SK-N-SH (cell line): ENCODE measurements at regions not wholly inside any gene's neighbourhood (a gene's known extent, or its start where the extent isn't known, plus 50 kb on each side); places are given as distances from the start of the nearest gene placed in this dataset.

Source experiments
- CTCF ChIA-PET: fragments of 300-600, 350-600 bp; formaldehyde crosslinking; extraction: SDS; loops from one replicate; lab custom pipeline; 2021; lab: Yijun Ruan, JAX
- POLR2A ChIA-PET: fragments of 350-600 bp; sonication (Branson Sonifier 250); formaldehyde crosslinking; extraction: SDS; loops from one replicate; lab custom pipeline; 2020; ENCODE audit warnings: antibody characterized with exemption, inconsistent platforms; lab: Yijun Ruan, JAX
- DNase-seq: peaks from one replicate; pipeline ENCODE4 v3.0.0; 2012
- H2AFZ ChIP-seq: fragments of 200-600 bp; sonication (generic); 2 replicates; pipeline ENCODE4 v1.8.1; 2016; ENCODE audit warnings: antibody characterized with exemption, mild to moderate bottlenecking, low read depth
- H3F3A ChIP-seq: fragments of 200-600 bp; sonication (generic); replicated peaks from 2 replicates; pipeline ENCODE3; 2016; ENCODE audit warnings: antibody characterized with exemption, mild to moderate bottlenecking; ENCODE audit not compliant: insufficient read depth
- H3K27ac ChIP-seq, 2 experiments: fragments of 200-500 bp in 1 of 2; fragments of 200-600 bp in 1 of 2; sonication (Bioruptor generic) in 1 of 2; sonication (generic), shearing (Covaris generic) in 1 of 2; 2 replicates each; pipeline versions ENCODE4 v1.5.1 to v1.6.1; 2014 to 2016; ENCODE audit warnings: low read depth in 2 of 2, inconsistent platforms in 1 of 2, low read length in 1 of 2, mild to moderate bottlenecking in 1 of 2, mixed read lengths in 1 of 2
- H3K27me3 ChIP-seq: fragments of 200-600 bp; sonication (generic), shearing (Covaris generic); 2 replicates; pipeline ENCODE4 v1.6.1; 2016; ENCODE audit warnings: mixed run types; ENCODE audit not compliant: insufficient read depth
- H3K36me3 ChIP-seq, 2 experiments: fragments of 200-500 bp in 1 of 2; fragments of 200-600 bp in 1 of 2; sonication (Bioruptor generic) in 1 of 2; sonication (generic) in 1 of 2; replicated peaks in 1 of 2; 2 replicates each; pipeline versions ENCODE3 to v1.5.1; 2014 to 2016; ENCODE audit warnings: low read length in 1 of 2, mild to moderate bottlenecking in 1 of 2; ENCODE audit not compliant: insufficient read depth in 2 of 2, control insufficient read depth in 1 of 2
- H3K4me1 ChIP-seq, 2 experiments: fragments of 200-500 bp in 1 of 2; fragments of 200-600 bp in 1 of 2; sonication (Bioruptor generic) in 1 of 2; sonication (generic), shearing (Covaris generic) in 1 of 2; 2 replicates each; pipeline versions ENCODE4 v1.5.1 to v1.6.1; 2014 to 2016; ENCODE audit warnings: low read depth in 1 of 2, low read length in 1 of 2, mixed run types in 1 of 2; ENCODE audit not compliant: insufficient read depth in 2 of 2, control insufficient read depth in 1 of 2
- H3K4me2 ChIP-seq: fragments of 200-600 bp; sonication (generic), shearing (Covaris generic); 2 replicates; pipeline ENCODE4 v1.6.1; 2017; ENCODE audit warnings: mixed run types
- H3K4me3 ChIP-seq, 2 experiments: fragments of 200-500 bp in 1 of 2; fragments of 200-600 bp in 1 of 2; sonication (Bioruptor generic) in 1 of 2; sonication (generic), shearing (Covaris generic) in 1 of 2; 2 replicates each; pipeline versions ENCODE4 v1.5.1 to v1.8.1; 2014 to 2016; ENCODE audit warnings: low read depth in 2 of 2, inconsistent platforms in 1 of 2, low read length in 1 of 2, mild to moderate bottlenecking in 1 of 2, mixed read lengths in 1 of 2, moderate library complexity in 1 of 2
- H3K79me2 ChIP-seq: fragments of 200-600 bp; sonication (generic); 2 replicates; pipeline ENCODE4 v1.8.1; 2017; ENCODE audit warnings: mild to moderate bottlenecking; ENCODE audit not compliant: insufficient read depth
- H3K9ac ChIP-seq: fragments of 200-600 bp; sonication (generic); 2 replicates; pipeline ENCODE4 v1.6.1; 2017; ENCODE audit warnings: mixed run types
- H3K9me2 ChIP-seq: fragments of 200-600 bp; sonication (generic); 2 replicates; pipeline ENCODE4 v1.6.1; 2017; ENCODE audit warnings: mixed run types
- H3K9me3 ChIP-seq: fragments of 200-600 bp; sonication (generic); 2 replicates; pipeline ENCODE4 v1.6.1; 2017; ENCODE audit warnings: mixed run types, mild to moderate bottlenecking, moderate library complexity
- H4K20me1 ChIP-seq: fragments of 200-600 bp; sonication (generic); 2 replicates; pipeline ENCODE4 v1.6.1; 2017; ENCODE audit warnings: mild to moderate bottlenecking, mixed run types; ENCODE audit not compliant: insufficient read depth
- CHD2 ChIP-seq: fragments of 150-350 bp; IDR thresholded peaks from 2 replicates; pipeline ENCODE4 v1.6.1; 2018; ENCODE audit warnings: low read length; ENCODE audit not compliant: partially characterized antibody
- EZH2phosphoT487 ChIP-seq: fragments of 200-600 bp; sonication (generic); IDR thresholded peaks from 2 replicates; pipeline ENCODE4 v1.6.1; 2017; ENCODE audit warnings: low read depth, mixed run types, mild to moderate bottlenecking, antibody characterized with exemption, moderate library complexity, borderline replicate concordance
- FOXM1 ChIP-seq: IDR thresholded peaks from 2 replicates; pipeline ENCODE4 v1.4.0; 2012; ENCODE audit warnings: low read depth, mild to moderate bottlenecking
- JUND ChIP-seq: IDR thresholded peaks from 2 replicates; pipeline ENCODE4 v1.4.0; 2012
- MEF2A ChIP-seq: IDR thresholded peaks from 2 replicates; pipeline ENCODE4 v1.4.0; 2012; ENCODE audit warnings: low read depth, borderline replicate concordance
- MXI1 ChIP-seq: IDR thresholded peaks from 2 replicates; pipeline ENCODE4 v1.6.1; 2012; ENCODE audit warnings: mild to moderate bottlenecking, low read depth, low read length, improper control_type of control experiment
- POLR2AphosphoS5 ChIP-seq: IDR thresholded peaks from 2 replicates; pipeline ENCODE4 v1.6.1; 2012; ENCODE audit warnings: low read depth, low read length
- RCOR1 ChIP-seq: fragments of 150-350 bp; IDR thresholded peaks from 2 replicates; pipeline ENCODE4 v1.6.1; 2017; ENCODE audit warnings: antibody characterized with exemption, low read length
- RFX5 ChIP-seq: IDR thresholded peaks from 2 replicates; pipeline ENCODE4 v1.6.1; 2012; ENCODE audit warnings: mild to moderate bottlenecking, improper control_type of control experiment, low read length
- RXRA ChIP-seq: IDR thresholded peaks from 2 replicates; pipeline ENCODE4 v1.4.0; 2012; ENCODE audit warnings: low read depth, mild to moderate bottlenecking, borderline replicate concordance
- SIN3A ChIP-seq: IDR thresholded peaks from 2 replicates; pipeline ENCODE4 v1.6.1; 2012; ENCODE audit warnings: low read depth, mild to moderate bottlenecking, low read length, moderate library complexity, borderline replicate concordance
- SMC3 ChIP-seq: IDR thresholded peaks from 2 replicates; pipeline ENCODE4 v1.6.1; 2012; ENCODE audit warnings: low read depth, low read length, improper control_type of control experiment
- TAF1 ChIP-seq: IDR thresholded peaks from 2 replicates; pipeline ENCODE4 v1.6.1; 2012; ENCODE audit warnings: low read depth, mild to moderate bottlenecking, low read length, moderate library complexity, borderline replicate concordance
- TCF12 ChIP-seq: IDR thresholded peaks from 2 replicates; pipeline ENCODE4 v1.4.0; 2012
- TEAD4 ChIP-seq: IDR thresholded peaks from 2 replicates; pipeline ENCODE4 v1.4.0; 2012; ENCODE audit warnings: mild to moderate bottlenecking, borderline replicate concordance; ENCODE audit not compliant: insufficient read depth
- YY1 ChIP-seq: IDR thresholded peaks from 2 replicates; pipeline ENCODE4 v1.4.0; 2012; ENCODE audit warnings: low read depth, mild to moderate bottlenecking
- WGBS: methylation state at CpG from one replicate; pipeline ENCODE4 v1.1.6; 2017; ENCODE audit warnings: low lambda C conversion rate; 5-methylcytosine and 5-hydroxymethylcytosine counted together
- TF ChIP-seq, protein P1 (sequence below): IDR thresholded peaks from 2 replicates; pipeline ENCODE4 v1.4.0; 2012; ENCODE audit warnings: low read depth, borderline replicate concordance
- TF ChIP-seq, protein P2 (sequence below): IDR thresholded peaks from 2 replicates; pipeline ENCODE4 v1.6.1; 2012; ENCODE audit warnings: mild to moderate bottlenecking, low read depth, low read length, moderate library complexity
- TF ChIP-seq, protein P3 (sequence below): fragments of 200-600 bp; sonication (generic); IDR thresholded peaks from 2 replicates; pipeline ENCODE4 v1.6.1; 2017; ENCODE audit warnings: antibody characterized with exemption, mild to moderate bottlenecking, moderate library complexity
- TF ChIP-seq, protein P4 (sequence below): IDR thresholded peaks from 2 replicates; pipeline ENCODE4 v1.4.0; 2012; ENCODE audit warnings: low read depth

DNA sequence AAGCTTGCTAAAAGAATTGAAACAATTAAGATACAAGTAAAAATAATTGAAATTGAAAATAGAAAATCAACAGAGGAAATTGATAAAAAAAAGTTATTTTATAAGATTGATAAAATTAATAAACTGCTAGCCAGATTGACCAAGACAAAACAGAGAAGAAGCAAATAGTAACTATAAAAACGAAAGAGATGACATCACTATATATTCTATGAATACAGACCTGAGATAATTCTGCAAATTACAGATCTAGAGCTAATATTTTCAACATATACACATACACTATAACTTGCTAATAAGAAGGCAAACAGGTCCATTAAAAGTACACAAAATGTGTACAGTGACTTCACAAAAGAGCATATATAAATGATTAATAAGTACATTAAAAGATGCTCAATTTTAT, 90.1 kb upstream of the RNPC3 start:
- Histone ChIP-seq H3K79me2 (no peaks in the 10 kb centered on the region), H3K9me2 (no peaks in the 10 kb centered on the region), H3K9ac (no peak overlapping the region), H3K36me3 (no peaks in the 10 kb centered on the region), H3K4me2 (no peak overlapping the region), H3K4me1 (no peaks in the 10 kb centered on the region; a peak in 1 of 4 replicates), H2AFZ (no peak overlapping the region), H3K4me3 (no peak overlapping the region), H4K20me1 (no peaks in the 10 kb centered on the region), H3K27ac (no peak overlapping the region), H3K27me3 (no peaks in the 10 kb centered on the region), H3K9me3 (no peaks in the 10 kb centered on the region), H3F3A (no peaks in the 10 kb centered on the region)
- no peak for TF ChIP-seq TEAD4
- TF ChIP-seq EZH2phosphoT487: no peak
- no peak for TF ChIP-seq YY1
- no peak for TF ChIP-seq TAF1
- no peak for TF ChIP-seq SMC3
- no peak for TF ChIP-seq RFX5
- TF ChIP-seq MEF2A: no peak
- no peak for TF ChIP-seq TCF12
- TF ChIP-seq, protein P1, sequence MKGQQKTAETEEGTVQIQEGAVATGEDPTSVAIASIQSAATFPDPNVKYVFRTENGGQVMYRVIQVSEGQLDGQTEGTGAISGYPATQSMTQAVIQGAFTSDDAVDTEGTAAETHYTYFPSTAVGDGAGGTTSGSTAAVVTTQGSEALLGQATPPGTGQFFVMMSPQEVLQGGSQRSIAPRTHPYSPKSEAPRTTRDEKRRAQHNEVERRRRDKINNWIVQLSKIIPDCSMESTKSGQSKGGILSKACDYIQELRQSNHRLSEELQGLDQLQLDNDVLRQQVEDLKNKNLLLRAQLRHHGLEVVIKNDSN: no peak
- no peak for TF ChIP-seq POLR2AphosphoS5
- TF ChIP-seq CHD2: no peak
- TF ChIP-seq MXI1: no peak
- TF ChIP-seq, protein P2, sequence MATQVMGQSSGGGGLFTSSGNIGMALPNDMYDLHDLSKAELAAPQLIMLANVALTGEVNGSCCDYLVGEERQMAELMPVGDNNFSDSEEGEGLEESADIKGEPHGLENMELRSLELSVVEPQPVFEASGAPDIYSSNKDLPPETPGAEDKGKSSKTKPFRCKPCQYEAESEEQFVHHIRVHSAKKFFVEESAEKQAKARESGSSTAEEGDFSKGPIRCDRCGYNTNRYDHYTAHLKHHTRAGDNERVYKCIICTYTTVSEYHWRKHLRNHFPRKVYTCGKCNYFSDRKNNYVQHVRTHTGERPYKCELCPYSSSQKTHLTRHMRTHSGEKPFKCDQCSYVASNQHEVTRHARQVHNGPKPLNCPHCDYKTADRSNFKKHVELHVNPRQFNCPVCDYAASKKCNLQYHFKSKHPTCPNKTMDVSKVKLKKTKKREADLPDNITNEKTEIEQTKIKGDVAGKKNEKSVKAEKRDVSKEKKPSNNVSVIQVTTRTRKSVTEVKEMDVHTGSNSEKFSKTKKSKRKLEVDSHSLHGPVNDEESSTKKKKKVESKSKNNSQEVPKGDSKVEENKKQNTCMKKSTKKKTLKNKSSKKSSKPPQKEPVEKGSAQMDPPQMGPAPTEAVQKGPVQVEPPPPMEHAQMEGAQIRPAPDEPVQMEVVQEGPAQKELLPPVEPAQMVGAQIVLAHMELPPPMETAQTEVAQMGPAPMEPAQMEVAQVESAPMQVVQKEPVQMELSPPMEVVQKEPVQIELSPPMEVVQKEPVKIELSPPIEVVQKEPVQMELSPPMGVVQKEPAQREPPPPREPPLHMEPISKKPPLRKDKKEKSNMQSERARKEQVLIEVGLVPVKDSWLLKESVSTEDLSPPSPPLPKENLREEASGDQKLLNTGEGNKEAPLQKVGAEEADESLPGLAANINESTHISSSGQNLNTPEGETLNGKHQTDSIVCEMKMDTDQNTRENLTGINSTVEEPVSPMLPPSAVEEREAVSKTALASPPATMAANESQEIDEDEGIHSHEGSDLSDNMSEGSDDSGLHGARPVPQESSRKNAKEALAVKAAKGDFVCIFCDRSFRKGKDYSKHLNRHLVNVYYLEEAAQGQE: no peak
- TF ChIP-seq SIN3A: no peak
- TF ChIP-seq, protein P3, sequence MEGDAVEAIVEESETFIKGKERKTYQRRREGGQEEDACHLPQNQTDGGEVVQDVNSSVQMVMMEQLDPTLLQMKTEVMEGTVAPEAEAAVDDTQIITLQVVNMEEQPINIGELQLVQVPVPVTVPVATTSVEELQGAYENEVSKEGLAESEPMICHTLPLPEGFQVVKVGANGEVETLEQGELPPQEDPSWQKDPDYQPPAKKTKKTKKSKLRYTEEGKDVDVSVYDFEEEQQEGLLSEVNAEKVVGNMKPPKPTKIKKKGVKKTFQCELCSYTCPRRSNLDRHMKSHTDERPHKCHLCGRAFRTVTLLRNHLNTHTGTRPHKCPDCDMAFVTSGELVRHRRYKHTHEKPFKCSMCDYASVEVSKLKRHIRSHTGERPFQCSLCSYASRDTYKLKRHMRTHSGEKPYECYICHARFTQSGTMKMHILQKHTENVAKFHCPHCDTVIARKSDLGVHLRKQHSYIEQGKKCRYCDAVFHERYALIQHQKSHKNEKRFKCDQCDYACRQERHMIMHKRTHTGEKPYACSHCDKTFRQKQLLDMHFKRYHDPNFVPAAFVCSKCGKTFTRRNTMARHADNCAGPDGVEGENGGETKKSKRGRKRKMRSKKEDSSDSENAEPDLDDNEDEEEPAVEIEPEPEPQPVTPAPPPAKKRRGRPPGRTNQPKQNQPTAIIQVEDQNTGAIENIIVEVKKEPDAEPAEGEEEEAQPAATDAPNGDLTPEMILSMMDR: no peak
- TF ChIP-seq RCOR1: no peak
- no peak for TF ChIP-seq JUND
- TF ChIP-seq, protein P4, sequence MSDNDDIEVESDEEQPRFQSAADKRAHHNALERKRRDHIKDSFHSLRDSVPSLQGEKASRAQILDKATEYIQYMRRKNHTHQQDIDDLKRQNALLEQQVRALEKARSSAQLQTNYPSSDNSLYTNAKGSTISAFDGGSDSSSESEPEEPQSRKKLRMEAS: no peak
- TF ChIP-seq FOXM1: no peak
- TF ChIP-seq RXRA: no peak
- ChIA-PET CTCF (no interaction called here), POLR2A (no interaction called here)
- no peak for DNase-seq
- 39% methylated on average over 1 of the region's 1 CpG for WGBS
